GM23248 (cell line): ENCODE measurements at regions not wholly inside any gene's neighbourhood (a gene's known extent, or its start where the extent isn't known, plus 50 kb on each side); places are given as distances from the start of the nearest gene placed in this dataset.

Source experiments
- EZH2 ChIP-seq: fragments of 200-600 bp; sonication (generic); IDR thresholded peaks from 2 replicates; pipeline ENCODE4 v1.6.1; 2018; ENCODE audit warnings: antibody characterized with exemption, mild to moderate bottlenecking; ENCODE audit not compliant: insufficient read depth, poor library complexity, severe bottlenecking
- EZH2phosphoT487 ChIP-seq: fragments of 200-600 bp; sonication (generic); IDR thresholded peaks from 2 replicates; pipeline ENCODE4 v1.6.1; 2018; ENCODE audit warnings: antibody characterized with exemption, moderate library complexity, mild to moderate bottlenecking, low read depth; ENCODE audit not compliant: insufficient read depth

- TF ChIP-seq EZH2: no peak
- TF ChIP-seq EZH2phosphoT487: no peak
Observed at GRCh38 chr20:51300104-51300503, 242.4 kb downstream of the NFATC2 start.
